HuH-7.5 (cell line): ENCODE measurements at regions not wholly inside any gene's neighbourhood (a gene's known extent, or its start where the extent isn't known, plus 50 kb on each side); places are given as distances from the start of the nearest gene placed in this dataset.

Experiments used
- DNase-seq: peaks from one replicate; pipeline ENCODE4 v3.0.0; 2011; ENCODE audit warnings: low spot score

- DNase-seq: no peak
Observed at GRCh38 chr6:141451511-141452353, 681.0 kb upstream of the GJE1 start.

- no peak for DNase-seq
Observed at GRCh38 chr6:141451181-141451510, 681.6 kb upstream of the GJE1 start.

DNA sequence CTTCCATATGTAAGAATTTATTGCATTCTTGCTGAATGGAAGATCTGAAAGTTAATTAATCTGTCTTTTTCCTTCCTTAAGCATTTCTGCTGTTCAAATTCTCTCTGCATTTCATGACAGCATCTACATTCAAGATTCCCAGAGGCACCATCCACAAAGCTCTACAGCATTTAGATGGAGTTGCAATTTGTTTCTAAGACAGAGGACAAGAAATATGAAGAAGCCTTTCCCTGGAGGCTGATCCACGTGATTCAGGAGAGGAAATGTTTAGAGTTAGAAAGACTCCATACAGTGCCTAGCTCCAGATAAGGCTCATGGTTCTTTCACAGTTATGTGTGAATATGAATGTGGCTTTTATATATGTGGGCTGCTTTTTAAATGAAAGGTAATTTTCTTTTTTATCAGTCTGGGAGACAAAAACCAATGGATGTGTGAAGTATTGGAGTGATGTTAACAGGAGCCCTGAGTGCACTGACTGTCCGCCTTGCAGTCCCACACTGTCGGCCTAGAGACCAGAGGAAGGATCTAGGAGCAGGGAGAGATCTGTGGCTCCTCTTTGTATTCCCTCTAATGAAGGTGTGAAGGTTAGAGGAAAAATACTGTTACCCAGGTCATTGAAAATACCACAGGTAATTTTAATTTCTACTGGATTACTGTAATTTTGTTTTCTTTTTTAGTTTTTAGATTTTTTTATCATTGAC, 686.6 kb upstream of the GJE1 start:
- no peak for DNase-seq

- DNase-seq: no peak
Observed at GRCh38 chr6:141443668-141444289, 688.9 kb upstream of the GJE1 start.

DNA sequence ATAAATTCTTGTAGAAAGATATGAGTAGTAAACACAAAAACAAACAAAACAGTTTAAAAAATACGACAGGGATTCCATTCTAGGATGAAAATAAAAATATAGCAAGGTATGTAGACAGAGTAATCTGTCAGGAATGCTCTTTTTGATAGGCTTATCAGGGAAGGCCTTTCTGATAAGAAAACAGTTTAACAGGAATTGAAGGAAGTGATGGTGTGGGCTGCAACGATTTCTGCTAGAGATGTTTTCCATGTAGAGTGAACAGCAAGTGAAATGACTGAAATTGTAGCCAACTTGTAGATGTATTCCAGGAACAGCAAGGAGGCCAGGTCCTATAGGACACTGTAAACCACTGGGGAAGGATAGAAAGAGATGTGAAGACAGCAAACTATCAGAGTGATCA, 689.7 kb upstream of the GJE1 start:
- no peak for DNase-seq

GRCh38 chr6:141439513-141439912, 693.2 kb upstream of the GJE1 start:
- DNase-seq: no peak

DNA sequence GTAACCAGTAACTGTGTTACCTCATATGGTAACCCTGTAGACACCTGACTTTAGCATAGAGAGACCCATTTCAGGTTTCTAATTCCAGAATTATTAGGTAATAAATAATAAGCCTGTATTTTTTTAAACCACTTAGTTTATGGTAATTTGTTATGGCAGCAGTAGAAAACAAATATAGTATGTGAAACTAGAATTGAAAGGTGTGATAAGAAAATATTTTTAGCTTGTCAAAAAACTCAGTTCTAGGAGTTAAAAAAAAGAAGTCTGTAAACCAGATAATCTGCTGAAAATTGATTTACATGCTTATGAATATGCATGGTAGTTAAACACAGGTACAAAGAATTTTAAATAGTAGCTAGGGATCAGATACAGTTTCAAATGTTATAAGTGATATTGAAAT, 695.0 kb upstream of the GJE1 start:
- no peak for DNase-seq

GRCh38 chr6:141437011-141437410, 695.7 kb upstream of the GJE1 start:
- no peak for DNase-seq

GRCh38 chr6:141426400-141426980, 706.2 kb upstream of the GJE1 start:
- no peak for DNase-seq

DNA sequence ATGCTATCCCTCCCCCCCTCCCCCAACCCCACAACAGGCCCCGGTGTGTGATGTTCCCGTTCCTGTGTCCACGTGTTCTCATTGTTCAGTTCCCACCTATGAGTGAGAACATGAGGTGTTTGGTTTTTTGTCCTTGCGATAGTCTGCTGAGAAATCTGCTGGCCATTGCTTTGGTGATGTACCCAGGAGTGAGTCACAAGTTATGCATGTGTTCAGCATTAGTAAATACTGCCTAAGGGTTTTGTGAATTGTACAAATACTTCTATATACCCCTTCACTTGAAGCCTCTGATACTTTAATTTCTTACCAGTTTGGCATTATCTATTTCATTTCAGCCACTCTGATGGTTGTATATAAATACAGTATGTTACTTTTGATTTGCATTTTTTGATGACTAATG, 711.3 kb upstream of the GJE1 start:
- no peak for DNase-seq

DNA sequence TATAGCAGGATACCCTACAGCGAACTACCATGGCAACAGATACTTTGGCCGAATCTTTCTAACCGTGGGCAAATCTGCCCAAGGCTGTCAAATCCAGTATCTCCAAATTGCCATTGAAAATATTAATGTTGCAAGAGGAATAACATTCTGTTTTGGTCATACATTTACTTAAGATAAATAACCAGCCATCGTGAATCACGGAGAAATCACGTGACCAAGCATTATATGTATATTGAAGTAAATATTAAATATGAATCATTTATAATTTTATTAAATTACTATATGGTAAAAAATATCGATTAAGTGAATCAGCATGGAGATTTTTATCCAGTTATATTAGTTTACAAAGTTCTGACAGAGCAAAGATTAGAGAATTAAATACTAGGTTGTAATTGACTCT, 714.6 kb upstream of the GJE1 start:
- DNase-seq: no peak

DNA sequence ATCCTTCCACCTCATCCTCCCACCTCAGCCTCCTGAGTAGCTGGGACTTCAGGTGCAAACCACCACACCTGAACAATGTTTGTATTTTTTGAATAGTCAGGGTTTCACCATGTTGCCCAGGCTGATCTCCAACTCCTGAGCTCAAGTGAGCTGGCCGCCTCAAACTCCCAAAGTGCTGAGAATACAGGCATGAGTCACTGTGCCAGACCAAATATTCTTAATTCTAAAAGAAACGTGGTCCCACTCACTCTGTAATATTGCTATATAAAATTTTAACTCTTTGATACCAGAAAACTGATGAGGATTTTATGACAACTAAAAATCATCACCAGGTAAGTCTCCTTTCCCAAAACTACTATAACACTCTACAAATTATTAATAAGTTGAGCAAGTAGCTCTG, 716.8 kb upstream of the GJE1 start:
- DNase-seq: no peak

DNA sequence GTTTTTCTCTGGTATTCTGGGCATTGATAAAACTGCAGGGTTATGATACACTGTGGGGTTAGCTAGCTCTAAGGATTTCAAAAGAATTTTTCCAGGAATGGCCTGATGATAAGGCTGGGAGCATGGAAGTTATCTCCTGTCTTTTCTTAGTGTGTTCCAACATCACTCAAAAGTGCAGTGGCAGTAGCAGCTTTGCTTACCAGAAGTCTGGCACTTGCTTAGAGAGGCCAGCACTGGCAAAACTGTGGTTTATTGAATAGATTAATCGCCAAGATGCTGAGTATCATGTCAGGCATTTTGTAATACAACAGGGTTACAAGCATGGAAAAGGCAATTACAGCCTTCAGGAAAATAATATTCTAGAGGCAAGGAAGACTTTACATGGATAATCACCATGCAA, 719.5 kb upstream of the GJE1 start:
- DNase-seq: no peak

DNA sequence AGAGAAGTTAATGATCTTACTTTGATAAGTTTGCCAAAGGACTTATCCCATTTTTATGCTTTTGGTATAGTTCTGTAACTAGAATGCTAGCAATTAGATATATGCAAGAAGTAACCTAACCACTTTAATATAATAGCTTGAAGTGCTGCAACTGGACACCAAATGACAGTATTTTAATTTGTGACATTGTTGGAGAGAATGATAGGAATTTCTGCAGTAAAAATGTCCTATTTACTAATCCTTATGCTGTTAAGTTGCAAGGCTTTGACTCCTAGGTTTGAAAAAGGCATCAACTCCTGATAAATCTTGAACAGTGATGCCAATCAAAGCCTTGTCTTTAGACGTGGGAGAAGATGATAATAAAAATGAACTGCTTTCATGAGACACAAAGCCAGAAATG, 726.0 kb upstream of the GJE1 start:
- DNase-seq: no peak

GRCh38 chr6:141403827-141404226, 728.9 kb upstream of the GJE1 start:
- DNase-seq: no peak

DNA sequence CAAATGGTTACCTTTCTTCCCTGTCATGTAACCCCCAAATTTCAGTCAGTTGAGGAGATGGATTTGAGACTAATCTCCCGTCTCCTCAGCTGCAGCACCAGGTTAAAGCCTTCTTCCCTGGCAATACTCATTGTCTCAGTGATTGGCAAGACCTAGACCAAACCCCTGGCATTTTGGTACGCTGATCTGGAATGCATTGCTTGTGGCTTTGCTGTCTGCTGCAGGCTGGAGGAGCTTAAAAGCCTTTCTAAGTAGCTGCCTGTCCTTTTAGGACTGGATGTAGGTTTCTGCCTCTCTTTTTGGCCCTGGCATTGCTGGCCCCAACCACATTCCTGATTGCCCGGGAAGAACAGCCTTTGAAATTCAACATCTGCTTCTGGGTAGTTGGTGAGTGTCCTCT, 729.6 kb upstream of the GJE1 start:
- no peak for DNase-seq

GRCh38 chr6:141402489-141402888, 730.2 kb upstream of the GJE1 start:
- DNase-seq: no peak

DNA sequence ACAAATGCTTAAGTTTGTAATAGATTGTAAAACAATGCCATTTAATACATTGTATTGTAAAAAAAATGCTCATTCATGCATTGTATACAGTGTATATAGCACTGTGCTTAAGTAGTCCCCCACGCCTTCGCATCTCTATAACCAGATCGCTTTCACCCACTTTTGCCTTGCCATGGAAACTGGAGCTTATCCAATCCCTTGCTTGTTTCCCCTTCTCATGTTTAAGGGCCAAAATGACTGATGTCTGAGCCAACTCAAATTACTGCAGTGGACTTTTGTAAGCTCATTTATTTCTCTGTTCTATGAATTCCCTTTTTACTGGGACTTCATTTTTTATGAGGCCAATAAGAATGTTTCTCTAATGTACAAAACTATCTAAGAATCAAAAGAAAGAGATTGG, 730.9 kb upstream of the GJE1 start:
- DNase-seq: no peak

- no peak for DNase-seq
Observed at GRCh38 chr6:141401168-141401567, 731.6 kb upstream of the GJE1 start.

DNA sequence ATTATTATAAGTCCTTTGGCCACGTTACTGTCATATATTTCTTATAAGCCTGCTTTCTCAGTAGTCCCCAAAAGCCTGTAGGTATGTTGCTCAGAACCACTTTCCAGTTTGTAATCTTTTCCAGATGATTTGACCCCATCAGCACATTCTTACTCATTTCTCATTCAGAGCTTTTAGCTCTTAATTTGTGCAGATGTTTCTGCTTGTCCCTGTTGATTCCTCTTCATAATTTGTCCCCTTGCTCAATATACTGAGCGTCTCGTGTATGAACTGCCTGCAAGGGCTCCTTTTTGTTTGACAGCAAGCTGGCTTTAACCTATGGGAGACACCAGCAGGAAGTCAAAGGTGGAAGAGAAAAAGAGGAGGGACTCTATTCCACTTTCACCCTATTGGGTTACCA, 733.8 kb upstream of the GJE1 start:
- DNase-seq: no peak

- DNase-seq: no peak
Observed at GRCh38 chr6:141395443-141396008, 737.2 kb upstream of the GJE1 start.

DNA sequence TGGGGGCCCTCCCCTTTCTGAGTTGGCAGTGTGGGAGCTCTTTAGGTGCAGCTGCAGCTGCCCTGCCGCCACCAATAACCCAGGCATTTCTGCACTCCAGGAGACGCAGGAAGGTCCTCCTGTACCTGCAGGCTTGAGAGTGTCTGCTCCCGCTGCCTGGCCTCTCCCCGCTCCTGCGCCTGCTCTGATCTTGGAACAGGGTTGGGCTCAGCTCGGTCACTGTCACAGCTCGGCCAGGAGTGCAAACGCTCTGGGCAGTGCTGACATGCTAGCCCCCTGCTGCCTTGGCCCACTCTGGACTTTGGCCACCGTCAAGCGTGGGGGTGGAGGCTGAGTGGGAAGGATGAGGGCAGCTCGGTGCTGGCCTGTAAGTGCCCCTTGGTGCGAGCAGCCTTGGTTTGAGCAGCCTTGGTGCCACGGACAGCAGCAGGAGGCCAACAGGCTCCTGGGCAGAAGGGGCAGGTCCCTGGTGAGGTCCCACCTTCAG, 738.1 kb upstream of the GJE1 start:
- no peak for DNase-seq

GRCh38 chr6:141394125-141394536, 738.6 kb upstream of the GJE1 start:
- no peak for DNase-seq
